Esophagus muscularis mucosa (tissue), 3 donors: ENCODE measurements at regions not wholly inside any gene's neighbourhood (a gene's known extent, or its start where the extent isn't known, plus 50 kb on each side); places are given as distances from the start of the nearest gene placed in this dataset.

Experiments
- POLR2AphosphoS5 ChIP-seq, 2 donors: sonication (generic); formaldehyde crosslinking; IDR thresholded peaks; one replicate each; pipeline ENCODE4 v1.6.1; 2017; ENCODE audit warnings: antibody characterized with exemption in 2 of 2
- TF ChIP-seq, protein P1 (sequence below), 3 experiments: fragments of 200-600 bp in 2 of 3; fragments of 450-650 bp in 1 of 3; sonication (generic) in 2 of 3; IDR thresholded peaks; one replicate each; pipeline ENCODE4 v1.5.1; 2017 to 2019; ENCODE audit warnings: antibody characterized with exemption in 3 of 3, mild to moderate bottlenecking in 2 of 3, moderate library complexity in 1 of 3

DNA sequence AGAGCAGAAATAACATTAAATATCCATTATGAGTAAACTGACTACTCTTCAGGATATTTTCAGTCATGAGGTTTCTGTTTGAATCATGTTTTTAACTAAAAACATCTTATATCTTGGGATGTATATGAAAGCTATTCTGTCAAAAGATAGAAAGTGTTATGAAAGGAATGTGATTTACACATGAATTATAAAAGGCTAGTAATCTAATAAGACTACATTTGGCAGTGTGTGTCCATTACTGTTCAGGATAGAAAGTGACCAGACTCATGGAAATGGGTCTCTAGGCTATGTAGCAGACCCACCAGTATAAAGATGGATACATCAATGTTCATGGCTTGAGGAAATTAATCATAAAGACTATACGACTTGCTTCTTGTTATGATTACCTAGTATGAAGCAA, 1328.2 kb upstream of the NUDT12 start:
- no peak for TF ChIP-seq POLR2AphosphoS5 (IDR thresholded peaks at IDR 0.05)
- TF ChIP-seq, protein P1, sequence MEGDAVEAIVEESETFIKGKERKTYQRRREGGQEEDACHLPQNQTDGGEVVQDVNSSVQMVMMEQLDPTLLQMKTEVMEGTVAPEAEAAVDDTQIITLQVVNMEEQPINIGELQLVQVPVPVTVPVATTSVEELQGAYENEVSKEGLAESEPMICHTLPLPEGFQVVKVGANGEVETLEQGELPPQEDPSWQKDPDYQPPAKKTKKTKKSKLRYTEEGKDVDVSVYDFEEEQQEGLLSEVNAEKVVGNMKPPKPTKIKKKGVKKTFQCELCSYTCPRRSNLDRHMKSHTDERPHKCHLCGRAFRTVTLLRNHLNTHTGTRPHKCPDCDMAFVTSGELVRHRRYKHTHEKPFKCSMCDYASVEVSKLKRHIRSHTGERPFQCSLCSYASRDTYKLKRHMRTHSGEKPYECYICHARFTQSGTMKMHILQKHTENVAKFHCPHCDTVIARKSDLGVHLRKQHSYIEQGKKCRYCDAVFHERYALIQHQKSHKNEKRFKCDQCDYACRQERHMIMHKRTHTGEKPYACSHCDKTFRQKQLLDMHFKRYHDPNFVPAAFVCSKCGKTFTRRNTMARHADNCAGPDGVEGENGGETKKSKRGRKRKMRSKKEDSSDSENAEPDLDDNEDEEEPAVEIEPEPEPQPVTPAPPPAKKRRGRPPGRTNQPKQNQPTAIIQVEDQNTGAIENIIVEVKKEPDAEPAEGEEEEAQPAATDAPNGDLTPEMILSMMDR (IDR thresholded peaks at IDR 0.05), result no peak
